Neural progenitor cell (in vitro differentiated cells): ENCODE measurements at regions not wholly inside any gene's neighbourhood (a gene's known extent, or its start where the extent isn't known, plus 50 kb on each side); places are given as distances from the start of the nearest gene placed in this dataset.

ENCODE experiments used
- DNase-seq: peaks from one replicate; pipeline ENCODE4 v3.0.0-alpha.2; 2016; ENCODE audit warnings: low spot score
- H2AFZ ChIP-seq: fragments of 200-600 bp; sonication (generic); replicated peaks from 2 replicates; pipeline ENCODE4 v1.6.1; 2016; ENCODE audit warnings: antibody characterized with exemption
- H3F3A ChIP-seq: fragments of 200-600 bp; sonication (generic); 2 replicates; pipeline ENCODE4 v1.6.1; 2016; ENCODE audit warnings: antibody characterized with exemption, low read depth
- H3K27ac ChIP-seq: fragments of 200-600 bp; sonication (generic); 2 replicates; pipeline ENCODE4 v1.5.1; 2016; ENCODE audit warnings: mild to moderate bottlenecking
- H3K27me3 ChIP-seq: fragments of 200-600 bp; sonication (generic); 2 replicates; pipeline ENCODE4 v1.6.1; 2016; ENCODE audit warnings: mild to moderate bottlenecking, moderate library complexity
- H3K36me3 ChIP-seq: fragments of 200-600 bp; sonication (generic); 2 replicates; pipeline ENCODE4 v1.5.1; 2016
- H3K4me1 ChIP-seq: fragments of 200-600 bp; sonication (generic); 2 replicates; pipeline ENCODE4 v1.6.1; 2016; ENCODE audit warnings: mixed run types
- H3K4me2 ChIP-seq: fragments of 200-600 bp; sonication (generic); 2 replicates; pipeline ENCODE4 v1.6.1; 2016
- H3K4me3 ChIP-seq: fragments of 200-600 bp; sonication (generic); 2 replicates; pipeline ENCODE4 v1.5.1; 2016
- H3K79me2 ChIP-seq: fragments of 200-600 bp; sonication (generic); 2 replicates; pipeline ENCODE4 v1.6.1; 2016; ENCODE audit warnings: low read depth
- H3K9ac ChIP-seq: fragments of 200-600 bp; sonication (generic); 2 replicates; pipeline ENCODE4 v1.6.1; 2016
- H3K9me3 ChIP-seq: fragments of 200-600 bp; sonication (generic); 2 replicates; pipeline ENCODE4 v1.5.1; 2016; ENCODE audit warnings: low read depth
- H4K20me1 ChIP-seq: fragments of 200-600 bp; sonication (generic); 2 replicates; pipeline ENCODE4 v1.6.1; 2016; ENCODE audit warnings: low read depth
- H3K27ac Mint-ChIP-seq: 3 replicates; pipeline ENCODE4 v1.8.0; 2021; ENCODE audit warnings: mixed read lengths
- H3K27me3 Mint-ChIP-seq: 2 replicates; pipeline ENCODE4 v1.8.0; 2022; ENCODE audit warnings: low read depth, mild to moderate bottlenecking, inconsistent platforms, moderate library complexity, mixed read lengths; ENCODE audit not compliant: insufficient read depth
- H3K36me3 Mint-ChIP-seq: 3 replicates; pipeline ENCODE4 v1.8.0; 2021; ENCODE audit warnings: mixed read lengths
- H3K4me1 Mint-ChIP-seq: 3 replicates; pipeline ENCODE4 v1.8.0; 2021; ENCODE audit warnings: mixed read lengths
- H3K4me3 Mint-ChIP-seq: 3 replicates; pipeline ENCODE4 v1.8.0; 2021; ENCODE audit warnings: mild to moderate bottlenecking, moderate library complexity, mixed read lengths
- H3K9me3 Mint-ChIP-seq: 3 replicates; pipeline ENCODE4 v1.8.0; 2020; ENCODE audit warnings: mixed read lengths
- CTCF ChIP-seq: fragments of 200-600 bp; sonication (generic); IDR thresholded peaks from 2 replicates; pipeline ENCODE4 v1.5.1; 2017; ENCODE audit warnings: antibody characterized with exemption, mild to moderate bottlenecking
- EZH2 ChIP-seq: fragments of 200-600 bp; sonication (generic); IDR thresholded peaks from 2 replicates; pipeline ENCODE4 v1.6.1; 2017; ENCODE audit warnings: antibody characterized with exemption, mild to moderate bottlenecking, moderate library complexity
- EZH2phosphoT487 ChIP-seq: fragments of 200-600 bp; sonication (generic); IDR thresholded peaks from 2 replicates; pipeline ENCODE4 v1.6.1; 2017; ENCODE audit warnings: antibody characterized with exemption

DNA sequence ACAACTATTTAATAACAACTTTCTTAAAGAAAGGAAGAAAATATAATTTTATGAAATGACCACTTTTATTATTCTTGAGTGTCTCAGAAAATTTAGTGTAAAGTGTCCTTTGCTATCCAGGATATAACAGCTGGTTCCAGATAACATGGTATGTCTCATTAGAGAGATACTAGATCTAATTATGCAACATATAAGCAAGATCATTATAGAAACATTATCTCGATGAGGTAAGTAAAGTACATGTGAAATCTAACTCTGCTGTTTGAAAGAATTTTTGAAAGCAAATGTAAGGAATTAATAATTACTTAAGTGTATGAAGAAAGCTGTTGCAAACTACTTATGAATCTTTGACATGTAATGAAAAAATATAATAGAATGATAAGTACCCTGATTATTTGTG is 887.4 kb upstream of the CXADR start:
- Mint-ChIP-seq H3K4me1 (peaks cover 5% of the 10 kb centered on the region), H3K9me3 (no peaks in the 10 kb centered on the region), H3K4me3 (no peak overlapping the region), H3K36me3 (peaks cover 14% of the 10 kb centered on the region), H3K27me3 (no peaks in the 10 kb centered on the region), H3K27ac (no peak overlapping the region)
- DNase-seq = no peak
- H3K4me2 ChIP-seq = no peak overlapping the region
- H3K36me3 ChIP-seq = no peaks in the 10 kb centered on the region
- no peak overlapping the region for H2AFZ ChIP-seq
- no peaks in the 10 kb centered on the region for H4K20me1 ChIP-seq
- TF ChIP-seq EZH2 (no peak), CTCF (no peak), EZH2phosphoT487 (no peak)
- no peaks in the 10 kb centered on the region for H3K9me3 ChIP-seq
- H3K9ac ChIP-seq = no peak overlapping the region
- no peak overlapping the region for H3K27ac ChIP-seq
- no peaks in the 10 kb centered on the region for H3K27me3 ChIP-seq
- H3F3A ChIP-seq = no peaks in the 10 kb centered on the region
- H3K4me1 ChIP-seq = no peaks in the 10 kb centered on the region
- no peaks in the 10 kb centered on the region for H3K79me2 ChIP-seq
- no peak overlapping the region for H3K4me3 ChIP-seq

- DNase-seq = no peak
- Histone ChIP-seq H3K27me3 (no peaks in the 10 kb centered on the region), H3K4me3 (no peak overlapping the region), H2AFZ (no peak overlapping the region), H3K27ac (no peak overlapping the region), H3K9me3 (no peaks in the 10 kb centered on the region), H3K36me3 (no peaks in the 10 kb centered on the region), H3K4me1 (no peaks in the 10 kb centered on the region), H4K20me1 (no peaks in the 10 kb centered on the region), H3K9ac (no peak overlapping the region), H3F3A (no peaks in the 10 kb centered on the region), H3K4me2 (no peak overlapping the region), H3K79me2 (no peaks in the 10 kb centered on the region)
- TF ChIP-seq EZH2phosphoT487 (no peak), CTCF (no peak), EZH2 (no peak)
- Mint-ChIP-seq H3K4me1 (peaks cover 4% of the 10 kb centered on the region), H3K36me3 (peaks cover 11% of the 10 kb centered on the region), H3K4me3 (no peak overlapping the region), H3K9me3 (peaks cover 3% of the 10 kb centered on the region), H3K27ac (no peak overlapping the region), H3K27me3 (no peaks in the 10 kb centered on the region)
Observed at GRCh38 chr21:16633831-16634459, 878.9 kb upstream of the CXADR start.

- Mint-ChIP-seq H3K36me3 (peaks cover 11% of the 10 kb centered on the region), H3K27me3 (no peaks in the 10 kb centered on the region), H3K27ac (no peak overlapping the region), H3K4me1 (peaks cover 4% of the 10 kb centered on the region), H3K4me3 (no peak overlapping the region), H3K9me3 (peaks cover 4% of the 10 kb centered on the region)
- Histone ChIP-seq H3K4me2 (no peak overlapping the region), H3F3A (no peaks in the 10 kb centered on the region), H4K20me1 (no peaks in the 10 kb centered on the region), H3K27ac (no peak overlapping the region), H3K9ac (no peak overlapping the region), H3K36me3 (no peaks in the 10 kb centered on the region), H3K4me3 (no peak overlapping the region), H3K27me3 (no peaks in the 10 kb centered on the region), H3K79me2 (no peaks in the 10 kb centered on the region), H3K9me3 (no peaks in the 10 kb centered on the region), H2AFZ (no peak overlapping the region), H3K4me1 (no peaks in the 10 kb centered on the region)
- no peak for TF ChIP-seq EZH2phosphoT487
- no peak for TF ChIP-seq EZH2
- no peak for TF ChIP-seq CTCF
- no peak for DNase-seq
Observed at GRCh38 chr21:16634515-16634914, 878.3 kb upstream of the CXADR start.
